ENCODE measurements at regions not wholly inside any gene's neighbourhood (a gene's known extent, or its start where the extent isn't known, plus 50 kb on each side); places are given as distances from the start of the nearest gene placed in this dataset.

DNA sequence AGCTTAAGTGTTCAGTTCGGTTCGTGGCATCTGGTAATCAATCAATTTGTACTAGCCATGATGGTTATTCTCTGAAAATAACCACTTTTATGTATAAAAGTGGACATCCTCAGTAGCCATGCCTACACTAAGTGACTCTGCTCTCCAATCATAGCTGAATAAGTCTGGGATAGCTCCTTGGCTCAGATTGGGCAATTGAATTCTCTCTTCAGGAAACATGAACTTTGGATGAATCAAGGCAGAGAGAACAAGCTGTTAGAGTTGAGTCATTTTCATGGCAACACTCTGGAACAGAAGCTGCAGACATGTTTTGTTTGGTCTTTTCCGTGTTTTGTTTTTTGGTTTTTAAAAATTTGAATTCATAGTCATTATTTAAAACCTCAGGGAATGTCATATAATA lies 66.8 kb upstream of the TMEM164 start:
- TF ChIP-seq, protein P1, sequence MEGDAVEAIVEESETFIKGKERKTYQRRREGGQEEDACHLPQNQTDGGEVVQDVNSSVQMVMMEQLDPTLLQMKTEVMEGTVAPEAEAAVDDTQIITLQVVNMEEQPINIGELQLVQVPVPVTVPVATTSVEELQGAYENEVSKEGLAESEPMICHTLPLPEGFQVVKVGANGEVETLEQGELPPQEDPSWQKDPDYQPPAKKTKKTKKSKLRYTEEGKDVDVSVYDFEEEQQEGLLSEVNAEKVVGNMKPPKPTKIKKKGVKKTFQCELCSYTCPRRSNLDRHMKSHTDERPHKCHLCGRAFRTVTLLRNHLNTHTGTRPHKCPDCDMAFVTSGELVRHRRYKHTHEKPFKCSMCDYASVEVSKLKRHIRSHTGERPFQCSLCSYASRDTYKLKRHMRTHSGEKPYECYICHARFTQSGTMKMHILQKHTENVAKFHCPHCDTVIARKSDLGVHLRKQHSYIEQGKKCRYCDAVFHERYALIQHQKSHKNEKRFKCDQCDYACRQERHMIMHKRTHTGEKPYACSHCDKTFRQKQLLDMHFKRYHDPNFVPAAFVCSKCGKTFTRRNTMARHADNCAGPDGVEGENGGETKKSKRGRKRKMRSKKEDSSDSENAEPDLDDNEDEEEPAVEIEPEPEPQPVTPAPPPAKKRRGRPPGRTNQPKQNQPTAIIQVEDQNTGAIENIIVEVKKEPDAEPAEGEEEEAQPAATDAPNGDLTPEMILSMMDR (IDR thresholded peaks at IDR 0.05) = no peak
- TF ChIP-seq POLR2AphosphoS5 (IDR thresholded peaks at IDR 0.05) = no peak
